Activated CD4-positive, alpha-beta T cell treated with anti-CD3 and anti-CD28 coated beads, Interleukin-2, amount 10 ng/mL, durations not matched to agents 24 days and 14 days (primary cell): ENCODE measurements at regions not wholly inside any gene's neighbourhood (a gene's known extent, or its start where the extent isn't known, plus 50 kb on each side); places are given as distances from the start of the nearest gene placed in this dataset.

Experiments
- DNase-seq: peaks from one replicate; pipeline ENCODE4 v3.0.0; 2022
- H3K27ac Mint-ChIP-seq: one replicate; pipeline ENCODE4 v1.8.0; 2022; ENCODE audit warnings: mild to moderate bottlenecking, mixed read lengths
- H3K27me3 Mint-ChIP-seq: one replicate; pipeline ENCODE4 v1.8.0; 2022; ENCODE audit warnings: mixed read lengths
- H3K36me3 Mint-ChIP-seq: one replicate; pipeline ENCODE4 v1.8.0; 2022; ENCODE audit warnings: low read depth, mild to moderate bottlenecking, mixed read lengths
- H3K4me1 Mint-ChIP-seq: one replicate; pipeline ENCODE4 v1.8.0; 2021; ENCODE audit warnings: mixed read lengths
- H3K4me3 Mint-ChIP-seq: one replicate; pipeline ENCODE4 v1.8.0; 2022; ENCODE audit warnings: mild to moderate bottlenecking, moderate library complexity, mixed read lengths
- H3K9me3 Mint-ChIP-seq: one replicate; pipeline ENCODE4 v1.8.0; 2021; ENCODE audit warnings: mixed read lengths
- intact Hi-C: fragments of 100-400 bp; cut with micrococcal nuclease; formaldehyde crosslinking; loops from one replicate; pipeline ENCODE4 v1.15.1; 2023

GRCh38 chr10:43901744-43902504 lies 253.2 kb upstream of the ZNF32 start:
- H3K27ac Mint-ChIP-seq = no peak overlapping the region
- intact Hi-C loops = no loop called here
- H3K36me3 Mint-ChIP-seq = no peaks in the 10 kb centered on the region
- peaks cover 11% of the 10 kb centered on the region for H3K27me3 Mint-ChIP-seq
- H3K9me3 Mint-ChIP-seq = no peaks in the 10 kb centered on the region
- no peaks in the 10 kb centered on the region for H3K4me1 Mint-ChIP-seq
- no peak overlapping the region for H3K4me3 Mint-ChIP-seq
- DNase-seq = no peak

- Mint-ChIP-seq H3K27me3 (peaks cover 6% of the 10 kb centered on the region), H3K9me3 (no peaks in the 10 kb centered on the region), H3K4me1 (no peaks in the 10 kb centered on the region), H3K36me3 (no peaks in the 10 kb centered on the region), H3K4me3 (no peak overlapping the region), H3K27ac (no peak overlapping the region)
- intact Hi-C loops = no loop called here
- no peak for DNase-seq
These were observed 252.6 kb upstream of the ZNF32 start for GRCh38 chr10:43901302-43901701.

GRCh38 chr10:43900571-43900970 lies 251.9 kb upstream of the ZNF32 start:
- intact Hi-C loops = no loop called here
- no peak for DNase-seq
- Mint-ChIP-seq H3K4me1 (no peaks in the 10 kb centered on the region), H3K9me3 (no peaks in the 10 kb centered on the region), H3K27ac (no peak overlapping the region), H3K27me3 (no peaks in the 10 kb centered on the region), H3K36me3 (no peaks in the 10 kb centered on the region), H3K4me3 (no peak overlapping the region)

- peaks cover 2% of the 10 kb centered on the region for H3K27me3 Mint-ChIP-seq
- H3K9me3 Mint-ChIP-seq = no peaks in the 10 kb centered on the region
- no peak overlapping the region for H3K27ac Mint-ChIP-seq
- H3K4me3 Mint-ChIP-seq = no peak overlapping the region
- no peaks in the 10 kb centered on the region for H3K36me3 Mint-ChIP-seq
- intact Hi-C loops = no loop called here
- H3K4me1 Mint-ChIP-seq = no peaks in the 10 kb centered on the region
- no peak for DNase-seq
These were observed 250.7 kb upstream of the ZNF32 start for GRCh38 chr10:43899224-43899959.

- DNase-seq = no peak
- Mint-ChIP-seq H3K4me3 (no peak overlapping the region), H3K27ac (no peak overlapping the region), H3K4me1 (no peaks in the 10 kb centered on the region), H3K9me3 (no peaks in the 10 kb centered on the region), H3K27me3 (peaks cover 3% of the 10 kb centered on the region), H3K36me3 (no peaks in the 10 kb centered on the region)
- intact Hi-C loops = no loop called here
These were observed 249.9 kb upstream of the ZNF32 start for GRCh38 chr10:43898592-43898991.

GRCh38 chr10:43897765-43898419 lies 249.2 kb upstream of the ZNF32 start:
- DNase-seq = no peak
- H3K27ac Mint-ChIP-seq = no peak overlapping the region
- H3K27me3 Mint-ChIP-seq = peaks cover 3% of the 10 kb centered on the region
- H3K36me3 Mint-ChIP-seq = no peaks in the 10 kb centered on the region
- no peak overlapping the region for H3K4me3 Mint-ChIP-seq
- no peaks in the 10 kb centered on the region for H3K4me1 Mint-ChIP-seq
- no peaks in the 10 kb centered on the region for H3K9me3 Mint-ChIP-seq
- intact Hi-C loops = no loop called here

GRCh38 chr10:43892062-43892770 lies 243.5 kb upstream of the ZNF32 start:
- DNase-seq = no peak
- intact Hi-C loops = no loop called here
- no peaks in the 10 kb centered on the region for H3K36me3 Mint-ChIP-seq
- H3K27ac Mint-ChIP-seq = no peak overlapping the region
- H3K4me3 Mint-ChIP-seq = no peak overlapping the region
- H3K27me3 Mint-ChIP-seq = peaks cover 23% of the 10 kb centered on the region
- no peaks in the 10 kb centered on the region for H3K9me3 Mint-ChIP-seq
- no peaks in the 10 kb centered on the region for H3K4me1 Mint-ChIP-seq

- H3K4me1 Mint-ChIP-seq = no peaks in the 10 kb centered on the region
- H3K36me3 Mint-ChIP-seq = no peaks in the 10 kb centered on the region
- peaks cover 28% of the 10 kb centered on the region for H3K27me3 Mint-ChIP-seq
- no peak for DNase-seq
- H3K4me3 Mint-ChIP-seq = no peak overlapping the region
- intact Hi-C loops = no loop called here
- no peak overlapping the region for H3K27ac Mint-ChIP-seq
- no peaks in the 10 kb centered on the region for H3K9me3 Mint-ChIP-seq
These were observed 242.6 kb upstream of the ZNF32 start for GRCh38 chr10:43891241-43891640.

- Mint-ChIP-seq H3K27ac (no peak overlapping the region), H3K4me1 (no peaks in the 10 kb centered on the region), H3K4me3 (no peak overlapping the region), H3K9me3 (no peaks in the 10 kb centered on the region), H3K36me3 (no peaks in the 10 kb centered on the region), H3K27me3 (peaks cover 30% of the 10 kb centered on the region)
- no peak for DNase-seq
- intact Hi-C loops = no loop called here
These were observed 241.4 kb upstream of the ZNF32 start for GRCh38 chr10:43890124-43890523.

- no peak for DNase-seq
- intact Hi-C loops = no loop called here
- Mint-ChIP-seq H3K4me3 (no peak overlapping the region), H3K27ac (no peak overlapping the region), H3K27me3 (peaks cover 28% of the 10 kb centered on the region), H3K4me1 (no peaks in the 10 kb centered on the region), H3K9me3 (no peaks in the 10 kb centered on the region), H3K36me3 (no peaks in the 10 kb centered on the region)
These were observed 239.9 kb upstream of the ZNF32 start for GRCh38 chr10:43888586-43888985.

- Mint-ChIP-seq H3K4me1 (no peaks in the 10 kb centered on the region), H3K4me3 (no peak overlapping the region), H3K27me3 (peaks cover 23% of the 10 kb centered on the region), H3K9me3 (no peaks in the 10 kb centered on the region), H3K36me3 (no peaks in the 10 kb centered on the region), H3K27ac (no peak overlapping the region)
- DNase-seq = no peak
- intact Hi-C loops = no loop called here
These were observed 237.2 kb upstream of the ZNF32 start for GRCh38 chr10:43885842-43886241.

- Mint-ChIP-seq H3K4me3 (no peak overlapping the region), H3K9me3 (no peaks in the 10 kb centered on the region), H3K36me3 (no peaks in the 10 kb centered on the region), H3K4me1 (no peaks in the 10 kb centered on the region), H3K27ac (no peak overlapping the region), H3K27me3 (peaks cover 20% of the 10 kb centered on the region)
- intact Hi-C loops = no loop called here
- DNase-seq = no peak
These were observed 236.6 kb upstream of the ZNF32 start for GRCh38 chr10:43885252-43885651.

- intact Hi-C loops = no loop called here
- H3K4me1 Mint-ChIP-seq = no peaks in the 10 kb centered on the region
- no peaks in the 10 kb centered on the region for H3K36me3 Mint-ChIP-seq
These were observed 235.9 kb upstream of the ZNF32 start for GRCh38 chr10:43884501-43885105.

More at GRCh38 chr10:43884501-43885105, 235.9 kb upstream of the ZNF32 start:
- Mint-ChIP-seq H3K4me3 (no peak overlapping the region), H3K27ac (no peak overlapping the region), H3K27me3 (peaks cover 23% of the 10 kb centered on the region), H3K9me3 (no peaks in the 10 kb centered on the region)
- no peak for DNase-seq
